Hepatocyte (in vitro differentiated cells): ENCODE measurements at regions not wholly inside any gene's neighbourhood (a gene's known extent, or its start where the extent isn't known, plus 50 kb on each side); places are given as distances from the start of the nearest gene placed in this dataset.

ENCODE experiments used
- DNase-seq: peaks from one replicate; pipeline ENCODE4 v3.0.0-alpha.2; 2016; ENCODE audit warnings: low spot score
- H2AFZ ChIP-seq: fragments of 200-600 bp; sonication (generic); 2 replicates; pipeline ENCODE4 v1.6.0; 2016; ENCODE audit warnings: antibody characterized with exemption, mild to moderate bottlenecking
- H3K27ac ChIP-seq: fragments of 200-600 bp; sonication (generic); 2 replicates; pipeline ENCODE4 v1.5.1; 2016; ENCODE audit warnings: mild to moderate bottlenecking
- H3K27me3 ChIP-seq: fragments of 200-600 bp; sonication (generic); 2 replicates; pipeline ENCODE4 v1.6.1; 2016
- H3K36me3 ChIP-seq: fragments of 200-600 bp; sonication (generic); replicated peaks from 2 replicates; pipeline ENCODE4 v1.5.1; 2016; ENCODE audit warnings: low read depth; ENCODE audit not compliant: insufficient read depth
- H3K4me1 ChIP-seq: fragments of 200-600 bp; sonication (generic); 2 replicates; pipeline ENCODE4 v1.5.1; 2016; ENCODE audit warnings: mild to moderate bottlenecking, moderate library complexity; ENCODE audit not compliant: insufficient read depth
- H3K4me2 ChIP-seq: fragments of 200-600 bp; sonication (generic); 2 replicates; pipeline ENCODE4 v1.6.0; 2016
- H3K4me3 ChIP-seq: fragments of 200-600 bp; sonication (generic); 2 replicates; pipeline ENCODE4 v1.5.1; 2016; ENCODE audit warnings: mild to moderate bottlenecking
- H3K79me2 ChIP-seq: fragments of 200-600 bp; sonication (generic); 2 replicates; pipeline ENCODE4 v1.6.0; 2017; ENCODE audit warnings: mild to moderate bottlenecking
- H3K9me2 ChIP-seq: fragments of 200-600 bp; sonication (generic); replicated peaks from 2 replicates; pipeline ENCODE4 v1.6.0; 2017; ENCODE audit warnings: mild to moderate bottlenecking; ENCODE audit not compliant: insufficient read depth
- H3K9me3 ChIP-seq: fragments of 200-600 bp; sonication (generic); 2 replicates; pipeline ENCODE4 v1.5.1; 2016; ENCODE audit warnings: low read depth, mild to moderate bottlenecking
- H4K20me1 ChIP-seq: fragments of 200-600 bp; sonication (generic); 2 replicates; pipeline ENCODE4 v1.6.0; 2016; ENCODE audit warnings: mild to moderate bottlenecking; ENCODE audit not compliant: insufficient read depth, poor library complexity, severe bottlenecking
- EZH2 ChIP-seq: fragments of 200-600 bp; sonication (generic); IDR thresholded peaks from 2 replicates; pipeline ENCODE4 v1.6.1; 2016; ENCODE audit warnings: antibody characterized with exemption, mild to moderate bottlenecking, borderline replicate concordance
- EZH2phosphoT487 ChIP-seq: fragments of 200-600 bp; sonication (generic); IDR thresholded peaks from one replicate; pipeline ENCODE4 v1.6.1; 2018; ENCODE audit warnings: antibody characterized with exemption, mild to moderate bottlenecking, low read depth, moderate library complexity; ENCODE audit not compliant: unreplicated experiment, severe bottlenecking
- WGBS: methylation state at CpG from one replicate; pipeline ENCODE4 v1.1.6; 2016; ENCODE audit warnings: low lambda C conversion rate; ENCODE audit errors: missing lambda C conversion rate; 5-methylcytosine and 5-hydroxymethylcytosine counted together
- TF ChIP-seq, protein P1 (sequence below): fragments of 200-600 bp; sonication (generic); IDR thresholded peaks from 2 replicates; pipeline ENCODE4 v1.5.1; 2016; ENCODE audit warnings: antibody characterized with exemption, mild to moderate bottlenecking; ENCODE audit not compliant: poor library complexity

GRCh38 chr22:47486569-47487312 lies 724.3 kb downstream of the TBC1D22A start:
- H3K9me2 ChIP-seq: no peaks in the 10 kb centered on the region
- DNase-seq: no peak

GRCh38 chr22:47484960-47485569 lies 722.6 kb downstream of the TBC1D22A start:
- no peaks in the 10 kb centered on the region for H4K20me1 ChIP-seq
- H3K9me3 ChIP-seq: no peaks in the 10 kb centered on the region
- H3K79me2 ChIP-seq: no peaks in the 10 kb centered on the region
- no peak for DNase-seq
- no peaks in the 10 kb centered on the region for H3K9me2 ChIP-seq
- no peaks in the 10 kb centered on the region for H3K4me1 ChIP-seq
- no peak for TF ChIP-seq EZH2phosphoT487
- TF ChIP-seq, protein P1, sequence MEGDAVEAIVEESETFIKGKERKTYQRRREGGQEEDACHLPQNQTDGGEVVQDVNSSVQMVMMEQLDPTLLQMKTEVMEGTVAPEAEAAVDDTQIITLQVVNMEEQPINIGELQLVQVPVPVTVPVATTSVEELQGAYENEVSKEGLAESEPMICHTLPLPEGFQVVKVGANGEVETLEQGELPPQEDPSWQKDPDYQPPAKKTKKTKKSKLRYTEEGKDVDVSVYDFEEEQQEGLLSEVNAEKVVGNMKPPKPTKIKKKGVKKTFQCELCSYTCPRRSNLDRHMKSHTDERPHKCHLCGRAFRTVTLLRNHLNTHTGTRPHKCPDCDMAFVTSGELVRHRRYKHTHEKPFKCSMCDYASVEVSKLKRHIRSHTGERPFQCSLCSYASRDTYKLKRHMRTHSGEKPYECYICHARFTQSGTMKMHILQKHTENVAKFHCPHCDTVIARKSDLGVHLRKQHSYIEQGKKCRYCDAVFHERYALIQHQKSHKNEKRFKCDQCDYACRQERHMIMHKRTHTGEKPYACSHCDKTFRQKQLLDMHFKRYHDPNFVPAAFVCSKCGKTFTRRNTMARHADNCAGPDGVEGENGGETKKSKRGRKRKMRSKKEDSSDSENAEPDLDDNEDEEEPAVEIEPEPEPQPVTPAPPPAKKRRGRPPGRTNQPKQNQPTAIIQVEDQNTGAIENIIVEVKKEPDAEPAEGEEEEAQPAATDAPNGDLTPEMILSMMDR: no peak
- no peak for TF ChIP-seq EZH2
- no peak overlapping the region for H2AFZ ChIP-seq
- no peaks in the 10 kb centered on the region for H3K27me3 ChIP-seq
- H3K4me3 ChIP-seq: no peak overlapping the region
- no peak overlapping the region for H3K27ac ChIP-seq
- 45% methylated on average over 4 of the region's 4 CpGs for WGBS
- H3K4me2 ChIP-seq: no peak overlapping the region
- H3K36me3 ChIP-seq: no peaks in the 10 kb centered on the region

More at GRCh38 chr22:47486569-47487312, 724.3 kb downstream of the TBC1D22A start:
- Histone ChIP-seq H3K4me3 (no peak overlapping the region), H3K9me3 (no peaks in the 10 kb centered on the region), H2AFZ (no peak overlapping the region), H3K79me2 (no peaks in the 10 kb centered on the region), H4K20me1 (no peaks in the 10 kb centered on the region), H3K4me1 (no peaks in the 10 kb centered on the region), H3K4me2 (no peak overlapping the region), H3K27me3 (no peaks in the 10 kb centered on the region), H3K27ac (no peak overlapping the region), H3K36me3 (no peaks in the 10 kb centered on the region)
- TF ChIP-seq EZH2phosphoT487 (no peak), EZH2 (no peak)
- TF ChIP-seq, protein P1: no peak
- WGBS: 83% methylated on average over 15 of the region's 15 CpGs

DNA sequence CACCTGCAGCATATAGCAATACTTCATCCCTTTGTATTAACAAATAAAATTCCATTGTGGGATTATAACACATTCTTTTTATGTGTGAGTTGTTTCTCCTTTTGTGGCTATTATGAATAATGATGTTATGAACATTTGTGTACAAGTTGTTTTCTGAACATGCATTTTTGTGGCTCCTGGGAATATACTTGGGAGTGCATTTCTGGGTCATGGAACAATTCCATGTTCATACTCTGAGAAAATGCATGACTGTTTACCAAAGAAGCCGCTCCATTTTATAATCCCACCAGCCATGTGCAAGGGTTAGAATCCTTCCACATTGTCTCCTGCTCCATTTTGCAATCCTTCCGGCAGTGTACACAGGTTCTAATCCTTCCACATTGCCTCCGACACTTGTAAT lies 713.8 kb downstream of the TBC1D22A start:
- 87% methylated on average over 3 of the region's 3 CpGs for WGBS
- no peak for TF ChIP-seq EZH2
- TF ChIP-seq, protein P1: no peak
- no peak for TF ChIP-seq EZH2phosphoT487

More for the DNA sequence above, 713.8 kb downstream of the TBC1D22A start:
- Histone ChIP-seq H3K27me3 (no peaks in the 10 kb centered on the region), H2AFZ (no peak overlapping the region), H3K9me3 (no peaks in the 10 kb centered on the region), H3K79me2 (no peaks in the 10 kb centered on the region), H3K27ac (no peak overlapping the region), H3K36me3 (no peaks in the 10 kb centered on the region), H3K4me2 (no peak overlapping the region), H3K4me1 (no peaks in the 10 kb centered on the region), H4K20me1 (no peaks in the 10 kb centered on the region), H3K4me3 (no peak overlapping the region), H3K9me2 (no peaks in the 10 kb centered on the region)
- no peak for DNase-seq
